ENCODE measurements at regions not wholly inside any gene's neighbourhood (a gene's known extent, or its start where the extent isn't known, plus 50 kb on each side); places are given as distances from the start of the nearest gene placed in this dataset.

GRCh38 chr6:137664183-137664582 lies 170.0 kb upstream of the OLIG3 start:
- Histone ChIP-seq H3K9me3 (ENCODE audit: control insufficient read depth, insufficient read depth, low read length) (no peaks in the 10 kb centered on the region), H3K4me3 (ENCODE audit: low read depth, low read length) (no peak overlapping the region), H3K27ac (ENCODE audit: low read depth, low read length) (no peak overlapping the region), H3K27me3 (ENCODE audit: control insufficient read depth, insufficient read depth, low read length) (no peaks in the 10 kb centered on the region)
- TF ChIP-seq, protein P1, sequence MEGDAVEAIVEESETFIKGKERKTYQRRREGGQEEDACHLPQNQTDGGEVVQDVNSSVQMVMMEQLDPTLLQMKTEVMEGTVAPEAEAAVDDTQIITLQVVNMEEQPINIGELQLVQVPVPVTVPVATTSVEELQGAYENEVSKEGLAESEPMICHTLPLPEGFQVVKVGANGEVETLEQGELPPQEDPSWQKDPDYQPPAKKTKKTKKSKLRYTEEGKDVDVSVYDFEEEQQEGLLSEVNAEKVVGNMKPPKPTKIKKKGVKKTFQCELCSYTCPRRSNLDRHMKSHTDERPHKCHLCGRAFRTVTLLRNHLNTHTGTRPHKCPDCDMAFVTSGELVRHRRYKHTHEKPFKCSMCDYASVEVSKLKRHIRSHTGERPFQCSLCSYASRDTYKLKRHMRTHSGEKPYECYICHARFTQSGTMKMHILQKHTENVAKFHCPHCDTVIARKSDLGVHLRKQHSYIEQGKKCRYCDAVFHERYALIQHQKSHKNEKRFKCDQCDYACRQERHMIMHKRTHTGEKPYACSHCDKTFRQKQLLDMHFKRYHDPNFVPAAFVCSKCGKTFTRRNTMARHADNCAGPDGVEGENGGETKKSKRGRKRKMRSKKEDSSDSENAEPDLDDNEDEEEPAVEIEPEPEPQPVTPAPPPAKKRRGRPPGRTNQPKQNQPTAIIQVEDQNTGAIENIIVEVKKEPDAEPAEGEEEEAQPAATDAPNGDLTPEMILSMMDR (IDR thresholded peaks at IDR 0.05; ENCODE audit: low read depth, low read length), result no peak
- DNase-seq (ENCODE audit: low read depth, low spot score), result no peak
- CTCF ChIA-PET, result interaction anchor here (1.2 kb wide), 1 partner anchor 312 kb away, joined by 3 read pairs; no protein-coding TSS in a partner anchor
- POLR2A ChIA-PET, result no interaction called here

DNA sequence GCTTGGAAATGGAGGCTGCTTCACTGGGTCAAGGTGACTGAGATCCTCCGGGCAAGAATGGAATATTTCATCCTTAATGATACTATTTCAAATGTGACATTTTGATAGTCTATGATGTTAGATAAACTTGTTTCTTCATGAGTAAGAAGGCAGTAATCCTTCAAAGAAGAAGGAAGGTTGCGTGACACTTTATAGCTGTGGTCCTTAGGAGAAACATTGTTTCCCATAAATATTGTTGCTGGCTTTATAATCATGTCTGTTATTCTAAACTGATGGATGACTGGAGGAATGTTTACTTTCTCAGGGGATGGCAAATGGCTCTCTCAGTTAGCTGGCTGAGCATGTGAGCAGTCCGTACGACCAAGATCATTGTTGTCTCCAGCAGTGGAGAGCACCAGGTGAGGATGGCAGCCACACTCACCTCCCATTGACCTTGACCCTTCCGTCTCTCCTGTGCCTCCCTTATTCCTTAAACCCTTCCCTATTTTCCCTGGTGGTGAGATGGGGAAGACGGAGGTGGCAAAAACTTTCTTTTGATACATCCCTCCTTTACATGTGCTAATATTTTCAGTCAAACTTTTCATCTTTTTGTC lies 171.2 kb upstream of the OLIG3 start:
- ChIA-PET POLR2A (no interaction called here), CTCF (no interaction called here)
- DNase-seq (ENCODE audit: low read depth, low spot score), result no peak
- no peak overlapping the region for H3K27ac ChIP-seq (ENCODE audit: low read depth, low read length)
- TF ChIP-seq, protein P1 (IDR thresholded peaks at IDR 0.05; ENCODE audit: low read depth, low read length), result no peak
- no peak overlapping the region for H3K4me3 ChIP-seq (ENCODE audit: low read depth, low read length)
- no peaks in the 10 kb centered on the region for H3K9me3 ChIP-seq (ENCODE audit: control insufficient read depth, insufficient read depth, low read length)
- no peaks in the 10 kb centered on the region for H3K27me3 ChIP-seq (ENCODE audit: control insufficient read depth, insufficient read depth, low read length)

GRCh38 chr6:137666202-137666774 lies 172.1 kb upstream of the OLIG3 start:
- Histone ChIP-seq H3K4me3 (ENCODE audit: low read depth, low read length) (no peak overlapping the region), H3K9me3 (ENCODE audit: control insufficient read depth, insufficient read depth, low read length) (no peaks in the 10 kb centered on the region), H3K27me3 (ENCODE audit: control insufficient read depth, insufficient read depth, low read length) (no peaks in the 10 kb centered on the region), H3K27ac (ENCODE audit: low read depth, low read length) (no peak overlapping the region)
- DNase-seq (ENCODE audit: low read depth, low spot score), result no peak
- TF ChIP-seq, protein P1 (IDR thresholded peaks at IDR 0.05; ENCODE audit: low read depth, low read length), result no peak
- ChIA-PET CTCF (interaction anchor here (2.4 kb wide), 1 partner anchor 279 kb away, joined by 7 read pairs; no protein-coding TSS in a partner anchor), POLR2A (no interaction called here)

GRCh38 chr6:137673603-137674002 lies 179.4 kb upstream of the OLIG3 start:
- H3K27ac ChIP-seq (ENCODE audit: low read depth, low read length), result no peak overlapping the region
- H3K4me3 ChIP-seq (ENCODE audit: low read depth, low read length), result no peak overlapping the region
- no peaks in the 10 kb centered on the region for H3K27me3 ChIP-seq (ENCODE audit: control insufficient read depth, insufficient read depth, low read length)
- CTCF ChIA-PET, result no interaction called here
- POLR2A ChIA-PET, result no interaction called here
- TF ChIP-seq, protein P1 (IDR thresholded peaks at IDR 0.05; ENCODE audit: low read depth, low read length), result no peak
- no peaks in the 10 kb centered on the region for H3K9me3 ChIP-seq (ENCODE audit: control insufficient read depth, insufficient read depth, low read length)
- no peak for DNase-seq (ENCODE audit: low read depth, low spot score)

DNA sequence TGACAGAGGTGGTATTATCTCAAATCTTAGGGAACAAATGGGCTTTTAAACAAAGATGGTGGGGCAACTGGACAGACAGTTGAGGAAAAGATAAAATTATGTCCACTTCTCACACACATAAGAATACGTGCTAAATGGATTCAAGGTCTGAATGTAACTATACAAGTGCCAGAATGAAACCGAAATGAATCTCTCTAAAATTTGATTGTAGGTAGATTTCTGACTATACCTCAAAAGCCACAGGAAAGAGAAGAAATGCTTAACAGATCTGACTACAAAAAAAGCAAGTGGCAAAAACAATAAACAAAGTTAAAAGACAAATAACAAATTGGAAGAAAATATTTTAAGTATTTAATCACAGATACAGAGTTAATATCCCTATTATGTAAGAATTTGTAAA lies 182.7 kb upstream of the OLIG3 start:
- Histone ChIP-seq H3K27ac (ENCODE audit: low read depth, low read length) (no peak overlapping the region), H3K27me3 (ENCODE audit: control insufficient read depth, insufficient read depth, low read length) (no peaks in the 10 kb centered on the region), H3K4me3 (ENCODE audit: low read depth, low read length) (no peak overlapping the region), H3K9me3 (ENCODE audit: control insufficient read depth, insufficient read depth, low read length) (no peaks in the 10 kb centered on the region)
- TF ChIP-seq, protein P1 (IDR thresholded peaks at IDR 0.05; ENCODE audit: low read depth, low read length), result no peak
- CTCF ChIA-PET, result no interaction called here
- POLR2A ChIA-PET, result no interaction called here
- no peak for DNase-seq (ENCODE audit: low read depth, low spot score)

Data from AG04450 (cell line).